HEK293 (cell line): ENCODE measurements at regions not wholly inside any gene's neighbourhood (a gene's known extent, or its start where the extent isn't known, plus 50 kb on each side); places are given as distances from the start of the nearest gene placed in this dataset.

Source experiments
- CTCF ChIA-PET: fragments of 350-600 bp; formaldehyde crosslinking; extraction: SDS; loops from one replicate; lab custom pipeline; 2021; ENCODE audit warnings: antibody characterized with exemption; lab: Yijun Ruan, JAX
- POLR2A ChIA-PET: fragments of 300-600 bp; formaldehyde crosslinking; extraction: SDS; loops from one replicate; lab custom pipeline; 2020; ENCODE audit warnings: antibody characterized with exemption, inconsistent platforms; lab: Yijun Ruan, JAX
- H3K27ac ChIP-seq: fragments of 200-500 bp; sonication (Bioruptor generic); 2 replicates; pipeline ENCODE4 v1.5.1; 2014; ENCODE audit warnings: low read depth, low read length, control low read depth, inconsistent platforms; ENCODE audit errors: extremely low read depth
- H3K36me3 ChIP-seq, 2 experiments: fragments of 200-500 bp in 1 of 2; sonication (Bioruptor generic) in 1 of 2; 1 replicate in 1 of 2; 2 replicates in 1 of 2; pipeline ENCODE4 v1.5.1; 2014 to 2017; ENCODE audit warnings: inconsistent platforms in 2 of 2, low read length in 2 of 2; ENCODE audit not compliant: control insufficient read depth in 2 of 2, insufficient read depth in 1 of 2
- H3K4me1 ChIP-seq: fragments of 200-500 bp; sonication (Bioruptor generic); 2 replicates; pipeline ENCODE4 v1.5.1; 2014; ENCODE audit warnings: mild to moderate bottlenecking, low read length, inconsistent platforms; ENCODE audit not compliant: control insufficient read depth, insufficient read depth
- H3K4me3 ChIP-seq: 2 replicates; pipeline ENCODE4 v1.5.1; 2011; ENCODE audit warnings: low read depth, mild to moderate bottlenecking, control low read depth, low read length, moderate library complexity
- H3K9me3 ChIP-seq: fragments of 200-500 bp; sonication (Bioruptor generic); 2 replicates; pipeline ENCODE4 v1.5.1; 2014; ENCODE audit warnings: low read depth, low read length, inconsistent platforms; ENCODE audit not compliant: control insufficient read depth, insufficient read depth
- SETDB1 ChIP-seq: IDR thresholded peaks from one replicate; pipeline ENCODE4 v1.6.1; 2017; ENCODE audit warnings: mild to moderate bottlenecking, low read length, moderate library complexity, mixed read lengths; ENCODE audit not compliant: insufficient read length
- TCF7L2 ChIP-seq: IDR thresholded peaks from 2 replicates; pipeline ENCODE4 v1.6.1; 2011; ENCODE audit warnings: low read depth, mild to moderate bottlenecking, inconsistent platforms, low read length, moderate library complexity, borderline replicate concordance
- TRIM28 ChIP-seq: IDR thresholded peaks from 2 replicates; pipeline ENCODE4 v1.6.1; 2011; ENCODE audit warnings: low read length, control low read depth, borderline replicate concordance
- ZBTB48 ChIP-seq: fragments of 450-650 bp; formaldehyde crosslinking; IDR thresholded peaks from 2 replicates; pipeline ENCODE4 v1.5.1; 2016; ENCODE audit warnings: missing biosample characterization, missing genetic modification characterization
- ZBTB8A ChIP-seq: fragments of 450-650 bp; formaldehyde crosslinking; IDR thresholded peaks from 2 replicates; pipeline ENCODE4 v1.5.1; 2016; ENCODE audit warnings: missing biosample characterization, missing genetic modification characterization
- ZEB2 ChIP-seq: fragments of 450-650 bp; formaldehyde crosslinking; IDR thresholded peaks from 2 replicates; pipeline ENCODE4 v1.5.1; 2016; ENCODE audit warnings: missing biosample characterization, missing genetic modification characterization
- ZNF10 ChIP-seq: fragments of 450-650 bp; formaldehyde crosslinking; IDR thresholded peaks from 2 replicates; pipeline ENCODE4 v1.5.1; 2017; ENCODE audit warnings: missing biosample characterization, missing genetic modification characterization
- ZNF202 ChIP-seq: fragments of 450-650 bp; formaldehyde crosslinking; IDR thresholded peaks from 2 replicates; pipeline ENCODE4 v1.5.1; 2016; ENCODE audit warnings: missing biosample characterization, missing genetic modification characterization, borderline replicate concordance
- ZNF274 ChIP-seq, 2 experiments: fragments of 200-500 bp in 1 of 2; fragments of 450-650 bp in 1 of 2; sonication (Bioruptor generic) in 1 of 2; formaldehyde crosslinking in 1 of 2; IDR thresholded peaks; 2 replicates each; pipeline versions ENCODE4 v1.5.1 to v1.6.1; 2014 to 2016; ENCODE audit warnings: borderline replicate concordance in 1 of 2, inconsistent platforms in 1 of 2, low read length in 1 of 2, missing biosample characterization in 1 of 2, missing genetic modification characterization in 1 of 2
- ZNF324 ChIP-seq: fragments of 450-650 bp; formaldehyde crosslinking; IDR thresholded peaks from 2 replicates; pipeline ENCODE4 v1.5.1; 2016; ENCODE audit warnings: missing biosample characterization, missing genetic modification characterization
- ZNF560 ChIP-seq: fragments of 450-650 bp; formaldehyde crosslinking; IDR thresholded peaks from 2 replicates; pipeline ENCODE4 v1.5.1; 2017; ENCODE audit warnings: missing biosample characterization, missing genetic modification characterization, borderline replicate concordance
- ZNF571 ChIP-seq: fragments of 450-650 bp; formaldehyde crosslinking; IDR thresholded peaks from 2 replicates; pipeline ENCODE4 v1.5.0; 2017; ENCODE audit warnings: missing biosample characterization, missing genetic modification characterization
- ZNF707 ChIP-seq: fragments of 450-650 bp; formaldehyde crosslinking; IDR thresholded peaks from 2 replicates; pipeline ENCODE4 v1.5.1; 2016; ENCODE audit warnings: missing biosample characterization, missing genetic modification characterization
- ZSCAN16 ChIP-seq: fragments of 450-650 bp; formaldehyde crosslinking; IDR thresholded peaks from 2 replicates; pipeline ENCODE4 v1.5.1; 2016; ENCODE audit warnings: missing biosample characterization, missing genetic modification characterization
- TF ChIP-seq, protein P1 (sequence below): fragments of 450-650 bp; formaldehyde crosslinking; IDR thresholded peaks from 2 replicates; pipeline ENCODE4 v1.5.1; 2016; ENCODE audit warnings: missing biosample characterization, missing genetic modification characterization
- TF ChIP-seq, protein P2 (sequence below): fragments of 450-650 bp; formaldehyde crosslinking; optimal IDR thresholded peaks from 2 replicates; pipeline ENCODE3; 2016; ENCODE audit warnings: missing biosample characterization, mild to moderate bottlenecking, missing genetic modification characterization
- TF ChIP-seq, protein P3 (sequence below): fragments of 450-650 bp; formaldehyde crosslinking; IDR thresholded peaks from 2 replicates; pipeline ENCODE4 v1.5.1; 2017; ENCODE audit warnings: missing biosample characterization, mild to moderate bottlenecking, missing genetic modification characterization, moderate library complexity
- TF ChIP-seq, protein P4 (sequence below): fragments of 450-650 bp; formaldehyde crosslinking; IDR thresholded peaks from 2 replicates; pipeline ENCODE4; 2016; ENCODE audit warnings: missing biosample characterization, missing genetic modification characterization
- TF ChIP-seq, protein P5 (sequence below): fragments of 450-650 bp; formaldehyde crosslinking; IDR thresholded peaks from 2 replicates; pipeline ENCODE4 v1.5.1; 2017; ENCODE audit warnings: missing biosample characterization, missing genetic modification characterization
- TF ChIP-seq, protein P6 (sequence below): fragments of 450-650 bp; formaldehyde crosslinking; IDR thresholded peaks from 2 replicates; pipeline ENCODE4 v1.5.0; 2017; ENCODE audit warnings: missing biosample characterization, missing genetic modification characterization, borderline replicate concordance
- TF ChIP-seq, protein P7 (sequence below): fragments of 450-650 bp; formaldehyde crosslinking; IDR thresholded peaks from 2 replicates; pipeline ENCODE4 v1.5.1; 2016; ENCODE audit warnings: missing biosample characterization, missing genetic modification characterization

DNA sequence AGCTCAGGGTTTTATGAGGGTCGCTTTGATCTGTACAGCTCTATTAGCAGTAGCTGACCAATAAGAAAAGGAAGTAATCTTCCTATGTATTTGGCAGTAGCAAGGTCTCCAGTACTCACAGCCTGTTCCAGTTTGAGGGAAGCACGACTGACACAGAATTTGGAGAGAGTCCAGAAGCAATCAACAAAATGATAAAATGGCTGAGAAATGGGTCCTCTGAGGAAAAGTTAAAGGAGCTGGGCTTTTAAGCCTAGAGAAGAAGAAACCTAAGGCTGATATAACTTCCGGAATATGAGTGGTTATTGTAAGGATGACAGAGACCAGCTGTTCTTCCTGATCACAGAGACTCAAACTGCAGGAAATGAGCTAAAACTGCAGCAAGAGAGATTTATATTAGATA lies 382.8 kb downstream of the GPD2 start (continued):
- TF ChIP-seq, protein P1, sequence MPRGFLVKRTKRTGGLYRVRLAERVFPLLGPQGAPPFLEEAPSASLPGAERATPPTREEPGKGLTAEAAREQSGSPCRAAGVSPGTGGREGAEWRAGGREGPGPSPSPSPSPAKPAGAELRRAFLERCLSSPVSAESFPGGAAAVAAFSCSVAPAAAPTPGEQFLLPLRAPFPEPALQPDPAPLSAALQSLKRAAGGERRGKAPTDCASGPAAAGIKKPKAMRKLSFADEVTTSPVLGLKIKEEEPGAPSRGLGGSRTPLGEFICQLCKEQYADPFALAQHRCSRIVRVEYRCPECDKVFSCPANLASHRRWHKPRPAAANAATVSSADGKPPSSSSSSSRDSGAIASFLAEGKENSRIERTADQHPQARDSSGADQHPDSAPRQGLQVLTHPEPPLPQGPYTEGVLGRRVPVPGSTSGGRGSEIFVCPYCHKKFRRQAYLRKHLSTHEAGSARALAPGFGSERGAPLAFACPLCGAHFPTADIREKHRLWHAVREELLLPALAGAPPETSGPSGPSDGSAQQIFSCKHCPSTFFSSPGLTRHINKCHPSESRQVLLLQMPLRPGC (tag by site-specific recombination) = no peak
- TF ChIP-seq, protein P2, sequence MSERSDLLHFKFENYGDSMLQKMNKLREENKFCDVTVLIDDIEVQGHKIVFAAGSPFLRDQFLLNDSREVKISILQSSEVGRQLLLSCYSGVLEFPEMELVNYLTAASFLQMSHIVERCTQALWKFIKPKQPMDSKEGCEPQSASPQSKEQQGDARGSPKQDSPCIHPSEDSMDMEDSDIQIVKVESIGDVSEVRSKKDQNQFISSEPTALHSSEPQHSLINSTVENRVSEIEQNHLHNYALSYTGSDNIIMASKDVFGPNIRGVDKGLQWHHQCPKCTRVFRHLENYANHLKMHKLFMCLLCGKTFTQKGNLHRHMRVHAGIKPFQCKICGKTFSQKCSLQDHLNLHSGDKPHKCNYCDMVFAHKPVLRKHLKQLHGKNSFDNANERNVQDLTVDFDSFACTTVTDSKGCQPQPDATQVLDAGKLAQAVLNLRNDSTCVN = no peak
- no peak for TF ChIP-seq ZNF707 (tag by site-specific recombination)

DNA sequence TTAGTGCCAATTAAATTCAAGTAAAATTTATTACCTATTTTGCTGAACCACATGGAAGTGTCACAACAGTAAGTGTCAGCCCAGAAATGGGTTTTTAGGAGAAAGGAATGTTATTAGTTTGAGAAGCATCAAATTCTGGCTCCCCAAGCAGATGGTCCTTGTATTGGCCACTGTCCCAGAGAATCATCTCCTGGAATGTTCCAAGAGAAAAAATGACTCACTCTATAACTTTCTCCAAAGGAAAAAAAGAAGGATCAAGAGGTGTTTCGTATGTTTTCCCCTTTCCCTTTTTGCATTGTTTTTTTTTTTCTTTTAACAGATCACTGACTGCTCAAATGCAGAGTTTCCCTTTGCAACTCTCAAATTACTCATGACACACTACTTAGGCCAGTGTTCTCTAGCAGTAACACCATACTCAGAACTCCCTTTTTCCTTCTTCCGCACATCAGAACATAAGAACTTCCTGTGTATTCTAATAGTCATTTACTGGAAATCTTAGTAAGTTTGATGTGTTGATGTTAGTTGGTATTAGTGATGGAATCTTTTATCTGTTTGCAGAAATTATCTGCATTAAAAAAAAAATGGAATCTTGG lies 390.3 kb downstream of the GPD2 start:
- H3K4me3 ChIP-seq = no peak overlapping the region
- no peaks in the 10 kb centered on the region for H3K9me3 ChIP-seq
- no peak overlapping the region for H3K27ac ChIP-seq
- CTCF ChIA-PET = no interaction called here
- TF ChIP-seq ZNF571 (tag by site-specific recombination) = no peak
- no peak for TF ChIP-seq ZNF324
- no peak for TF ChIP-seq ZNF560 (tag by site-specific recombination)
- TF ChIP-seq, protein P3, sequence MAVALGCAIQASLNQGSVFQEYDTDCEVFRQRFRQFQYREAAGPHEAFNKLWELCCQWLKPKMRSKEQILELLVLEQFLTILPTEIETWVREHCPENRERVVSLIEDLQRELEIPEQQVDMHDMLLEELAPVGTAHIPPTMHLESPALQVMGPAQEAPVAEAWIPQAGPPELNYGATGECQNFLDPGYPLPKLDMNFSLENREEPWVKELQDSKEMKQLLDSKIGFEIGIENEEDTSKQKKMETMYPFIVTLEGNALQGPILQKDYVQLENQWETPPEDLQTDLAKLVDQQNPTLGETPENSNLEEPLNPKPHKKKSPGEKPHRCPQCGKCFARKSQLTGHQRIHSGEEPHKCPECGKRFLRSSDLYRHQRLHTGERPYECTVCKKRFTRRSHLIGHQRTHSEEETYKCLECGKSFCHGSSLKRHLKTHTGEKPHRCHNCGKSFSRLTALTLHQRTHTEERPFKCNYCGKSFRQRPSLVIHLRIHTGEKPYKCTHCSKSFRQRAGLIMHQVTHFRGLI = no peak
- TF ChIP-seq ZNF202 (tag by site-specific recombination) = no peak
- TF ChIP-seq TCF7L2 = no peak
- TF ChIP-seq ZNF274 (IDR thresholded peaks at IDR 0.05; ENCODE audit: low read length) = no peak
- no peak for TF ChIP-seq ZNF274 (tag by site-specific recombination; IDR thresholded peaks at IDR 0.05; ENCODE audit: borderline replicate concordance)
- no peak for TF ChIP-seq ZEB2 (tag by site-specific recombination)
- TF ChIP-seq, protein P4, sequence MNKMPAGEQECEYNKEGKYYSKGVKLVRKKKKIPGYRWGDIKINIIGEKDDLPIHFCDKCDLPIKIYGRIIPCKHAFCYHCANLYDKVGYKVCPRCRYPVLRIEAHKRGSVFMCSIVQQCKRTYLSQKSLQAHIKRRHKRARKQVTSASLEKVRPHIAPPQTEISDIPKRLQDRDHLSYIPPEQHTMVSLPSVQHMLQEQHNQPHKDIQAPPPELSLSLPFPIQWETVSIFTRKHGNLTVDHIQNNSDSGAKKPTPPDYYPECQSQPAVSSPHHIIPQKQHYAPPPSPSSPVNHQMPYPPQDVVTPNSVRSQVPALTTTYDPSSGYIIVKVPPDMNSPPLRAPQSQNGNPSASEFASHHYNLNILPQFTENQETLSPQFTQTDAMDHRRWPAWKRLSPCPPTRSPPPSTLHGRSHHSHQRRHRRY (tag by site-specific recombination) = no peak
- TF ChIP-seq ZSCAN16 (tag by site-specific recombination) = no peak
- no peak for TF ChIP-seq ZBTB8A (tag by site-specific recombination)
- TF ChIP-seq ZBTB48 = no peak
- TF ChIP-seq TRIM28 = no peak
- TF ChIP-seq SETDB1 = no peak
- TF ChIP-seq ZNF10 (tag by site-specific recombination) = no peak
- TF ChIP-seq, all 188 proteins: peak for 0
- no peaks in the 10 kb centered on the region for H3K36me3 ChIP-seq
- H3K4me1 ChIP-seq = no peaks in the 10 kb centered on the region
- POLR2A ChIA-PET = no interaction called here

DNA sequence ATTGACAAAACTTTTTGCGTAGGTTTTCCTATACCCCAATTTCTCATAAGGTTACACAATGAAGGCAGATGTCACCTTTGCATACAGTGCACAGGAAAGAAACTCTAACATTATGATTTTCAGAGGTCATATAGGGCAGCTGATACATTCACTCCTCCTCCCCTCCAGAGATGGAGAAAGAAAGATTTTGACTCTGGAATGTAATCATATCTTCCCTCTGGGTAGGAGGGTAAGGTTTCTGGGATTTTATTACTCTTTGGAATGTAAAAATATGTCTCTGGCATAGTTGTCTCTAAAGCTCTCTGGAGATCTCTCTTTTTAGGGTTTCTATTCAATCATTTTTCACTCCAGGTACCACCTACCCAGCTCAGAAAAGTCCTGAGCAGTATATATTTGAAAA lies 398.3 kb downstream of the GPD2 start:
- POLR2A ChIA-PET = no interaction called here
- CTCF ChIA-PET = no interaction called here
- H3K27ac ChIP-seq = no peak overlapping the region
- TF ChIP-seq, protein P5, sequence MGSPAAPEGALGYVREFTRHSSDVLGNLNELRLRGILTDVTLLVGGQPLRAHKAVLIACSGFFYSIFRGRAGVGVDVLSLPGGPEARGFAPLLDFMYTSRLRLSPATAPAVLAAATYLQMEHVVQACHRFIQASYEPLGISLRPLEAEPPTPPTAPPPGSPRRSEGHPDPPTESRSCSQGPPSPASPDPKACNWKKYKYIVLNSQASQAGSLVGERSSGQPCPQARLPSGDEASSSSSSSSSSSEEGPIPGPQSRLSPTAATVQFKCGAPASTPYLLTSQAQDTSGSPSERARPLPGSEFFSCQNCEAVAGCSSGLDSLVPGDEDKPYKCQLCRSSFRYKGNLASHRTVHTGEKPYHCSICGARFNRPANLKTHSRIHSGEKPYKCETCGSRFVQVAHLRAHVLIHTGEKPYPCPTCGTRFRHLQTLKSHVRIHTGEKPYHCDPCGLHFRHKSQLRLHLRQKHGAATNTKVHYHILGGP = no peak
- TF ChIP-seq, protein P6, sequence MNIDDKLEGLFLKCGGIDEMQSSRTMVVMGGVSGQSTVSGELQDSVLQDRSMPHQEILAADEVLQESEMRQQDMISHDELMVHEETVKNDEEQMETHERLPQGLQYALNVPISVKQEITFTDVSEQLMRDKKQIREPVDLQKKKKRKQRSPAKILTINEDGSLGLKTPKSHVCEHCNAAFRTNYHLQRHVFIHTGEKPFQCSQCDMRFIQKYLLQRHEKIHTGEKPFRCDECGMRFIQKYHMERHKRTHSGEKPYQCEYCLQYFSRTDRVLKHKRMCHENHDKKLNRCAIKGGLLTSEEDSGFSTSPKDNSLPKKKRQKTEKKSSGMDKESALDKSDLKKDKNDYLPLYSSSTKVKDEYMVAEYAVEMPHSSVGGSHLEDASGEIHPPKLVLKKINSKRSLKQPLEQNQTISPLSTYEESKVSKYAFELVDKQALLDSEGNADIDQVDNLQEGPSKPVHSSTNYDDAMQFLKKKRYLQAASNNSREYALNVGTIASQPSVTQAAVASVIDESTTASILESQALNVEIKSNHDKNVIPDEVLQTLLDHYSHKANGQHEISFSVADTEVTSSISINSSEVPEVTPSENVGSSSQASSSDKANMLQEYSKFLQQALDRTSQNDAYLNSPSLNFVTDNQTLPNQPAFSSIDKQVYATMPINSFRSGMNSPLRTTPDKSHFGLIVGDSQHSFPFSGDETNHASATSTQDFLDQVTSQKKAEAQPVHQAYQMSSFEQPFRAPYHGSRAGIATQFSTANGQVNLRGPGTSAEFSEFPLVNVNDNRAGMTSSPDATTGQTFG (tag by site-specific recombination) = no peak
- TF ChIP-seq, protein P7, sequence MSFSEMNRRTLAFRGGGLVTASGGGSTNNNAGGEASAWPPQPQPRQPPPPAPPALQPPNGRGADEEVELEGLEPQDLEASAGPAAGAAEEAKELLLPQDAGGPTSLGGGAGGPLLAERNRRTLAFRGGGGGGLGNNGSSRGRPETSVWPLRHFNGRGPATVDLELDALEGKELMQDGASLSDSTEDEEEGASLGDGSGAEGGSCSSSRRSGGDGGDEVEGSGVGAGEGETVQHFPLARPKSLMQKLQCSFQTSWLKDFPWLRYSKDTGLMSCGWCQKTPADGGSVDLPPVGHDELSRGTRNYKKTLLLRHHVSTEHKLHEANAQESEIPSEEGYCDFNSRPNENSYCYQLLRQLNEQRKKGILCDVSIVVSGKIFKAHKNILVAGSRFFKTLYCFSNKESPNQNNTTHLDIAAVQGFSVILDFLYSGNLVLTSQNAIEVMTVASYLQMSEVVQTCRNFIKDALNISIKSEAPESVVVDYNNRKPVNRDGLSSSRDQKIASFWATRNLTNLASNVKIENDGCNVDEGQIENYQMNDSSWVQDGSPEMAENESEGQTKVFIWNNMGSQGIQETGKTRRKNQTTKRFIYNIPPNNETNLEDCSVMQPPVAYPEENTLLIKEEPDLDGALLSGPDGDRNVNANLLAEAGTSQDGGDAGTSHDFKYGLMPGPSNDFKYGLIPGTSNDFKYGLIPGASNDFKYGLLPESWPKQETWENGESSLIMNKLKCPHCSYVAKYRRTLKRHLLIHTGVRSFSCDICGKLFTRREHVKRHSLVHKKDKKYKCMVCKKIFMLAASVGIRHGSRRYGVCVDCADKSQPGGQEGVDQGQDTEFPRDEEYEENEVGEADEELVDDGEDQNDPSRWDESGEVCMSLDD (tag by site-specific recombination) = no peak

More for the DNA sequence above, 398.3 kb downstream of the GPD2 start:
- H3K9me3 ChIP-seq = no peaks in the 10 kb centered on the region
- H3K4me1 ChIP-seq = 0 out of 2 replicates have a peak, but pooled peaks cover 5% of the 10 kb centered on the region
- no peak overlapping the region for H3K4me3 ChIP-seq
- H3K36me3 ChIP-seq = no peaks in the 10 kb centered on the region
